Tibial nerve (tissue), 4 donors: ENCODE measurements at regions not wholly inside any gene's neighbourhood (a gene's known extent, or its start where the extent isn't known, plus 50 kb on each side); places are given as distances from the start of the nearest gene placed in this dataset.

ENCODE experiments used
- DNase-seq, 2 donors: peaks; one replicate each; pipeline ENCODE4 v3.0.0-alpha.2; 2019; ENCODE audit warnings: low spot score in 2 of 2
- H3K27ac ChIP-seq, 4 donors: fragments of 200-600 bp; sonication (generic) in 3 of 4; one replicate each; pipeline ENCODE4 v1.5.1; 2017 to 2019; ENCODE audit warnings: mild to moderate bottlenecking in 1 of 4
- H3K27me3 ChIP-seq, 2 donors: fragments of 200-600 bp; sonication (generic) in 1 of 2; one replicate each; pipeline versions ENCODE4 v1.5.1 to v1.6.0; 2017 to 2019
- H3K36me3 ChIP-seq, 3 donors: fragments of 200-600 bp; sonication (generic); one replicate each; pipeline ENCODE4 v1.5.1; 2018 to 2019
- H3K4me1 ChIP-seq, 4 donors: fragments of 200-600 bp; sonication (generic) in 3 of 4; one replicate each; pipeline ENCODE4 v1.5.1; 2017 to 2019
- H3K4me3 ChIP-seq, 4 donors: fragments of 200-600 bp; sonication (generic) in 3 of 4; one replicate each; pipeline ENCODE4 v1.5.1; 2017 to 2019; ENCODE audit warnings: mild to moderate bottlenecking in 1 of 4, moderate library complexity in 1 of 4
- H3K9me3 ChIP-seq, 4 donors: fragments of 200-600 bp; sonication (generic) in 3 of 4; one replicate each; pipeline ENCODE4 v1.5.1; 2017 to 2019
- CTCF ChIP-seq, 5 experiments: fragments of 200-600 bp in 3 of 5; fragments of 450-650 bp in 2 of 5; sonication (generic) in 3 of 5; IDR thresholded peaks; one replicate each; pipeline ENCODE4 v1.5.1; 2016 to 2019; ENCODE audit warnings: antibody characterized with exemption in 5 of 5, mild to moderate bottlenecking in 3 of 5, moderate library complexity in 2 of 5
- EP300 ChIP-seq, 2 donors: sonication (generic); formaldehyde crosslinking; IDR thresholded peaks; one replicate each; pipeline ENCODE4 v1.6.1; 2017; ENCODE audit warnings: antibody characterized with exemption in 2 of 2, mild to moderate bottlenecking in 1 of 2
- POLR2A ChIP-seq, 2 donors: fragments of 450-650 bp; IDR thresholded peaks; one replicate each; pipeline ENCODE4 v1.6.1; 2017; ENCODE audit warnings: antibody characterized with exemption in 2 of 2, mild to moderate bottlenecking in 2 of 2, moderate library complexity in 2 of 2
- WGBS, 2 donors: methylation state at CpG; one replicate each; pipeline ENCODE4 v1.1.5; 2018; 5-methylcytosine and 5-hydroxymethylcytosine counted together

- Histone ChIP-seq H3K36me3 (no peaks in the 10 kb centered on the region), H3K4me1 (no peaks in the 10 kb centered on the region), H3K27me3 (no peaks in the 10 kb centered on the region), H3K9me3 (peaks cover 0 to 7% (median 0%) of the 10 kb centered on the region in 4 donors), H3K27ac (no peak overlapping the region), H3K4me3 (no peak overlapping the region)
- no peak for TF ChIP-seq POLR2A (IDR thresholded peaks at IDR 0.05)
- no peak for TF ChIP-seq CTCF (IDR thresholded peaks at IDR 0.05)
- no peak for TF ChIP-seq EP300 (IDR thresholded peaks at IDR 0.05)
- no peak for DNase-seq
These were observed 67.8 kb downstream of the GP2 start for GRCh38 chr16:20259541-20259940.

- no peak overlapping the region for H3K4me3 ChIP-seq
- no peak for TF ChIP-seq CTCF (IDR thresholded peaks at IDR 0.05)
- TF ChIP-seq EP300 (IDR thresholded peaks at IDR 0.05): no peak
- TF ChIP-seq POLR2A (IDR thresholded peaks at IDR 0.05): no peak
- H3K36me3 ChIP-seq: no peaks in the 10 kb centered on the region
- 65 to 76% methylated on average over 3 of the region's 3 CpGs for WGBS, 2 donors
- H3K4me1 ChIP-seq: no peaks in the 10 kb centered on the region
- no peaks in the 10 kb centered on the region for H3K27me3 ChIP-seq
- DNase-seq: no peak
- H3K9me3 ChIP-seq: peaks cover 0 to 7% (median 0%) of the 10 kb centered on the region in 4 donors
- no peak overlapping the region for H3K27ac ChIP-seq
These were observed 70.1 kb downstream of the GP2 start for GRCh38 chr16:20257234-20257633.

GRCh38 chr16:20255002-20255401 lies 72.3 kb downstream of the GP2 start:
- H3K27ac ChIP-seq: no peak overlapping the region
- WGBS, 2 donors: 65 to 79% methylated on average over 1 of the region's 1 CpG
- no peak for TF ChIP-seq EP300 (IDR thresholded peaks at IDR 0.05)
- TF ChIP-seq POLR2A (IDR thresholded peaks at IDR 0.05): no peak
- no peak for TF ChIP-seq CTCF (IDR thresholded peaks at IDR 0.05)

GRCh38 chr16:20253825-20254224 lies 73.5 kb downstream of the GP2 start:
- no peaks in the 10 kb centered on the region for H3K4me1 ChIP-seq
- H3K36me3 ChIP-seq: no peaks in the 10 kb centered on the region
- no peak for DNase-seq
- H3K9me3 ChIP-seq: peaks cover 0 to under 1% (median 0%) of the 10 kb centered on the region in 4 donors
- no peak overlapping the region for H3K4me3 ChIP-seq
- WGBS, 2 donors: 57 to 71% methylated on average over 2 of the region's 2 CpGs
- no peak overlapping the region for H3K27ac ChIP-seq
- TF ChIP-seq CTCF (IDR thresholded peaks at IDR 0.05) (no peak), POLR2A (IDR thresholded peaks at IDR 0.05) (no peak), EP300 (IDR thresholded peaks at IDR 0.05) (no peak)
- H3K27me3 ChIP-seq: no peaks in the 10 kb centered on the region

More at GRCh38 chr16:20255002-20255401, 72.3 kb downstream of the GP2 start:
- peaks cover 0 to 7% (median 0%) of the 10 kb centered on the region in 4 donors for H3K9me3 ChIP-seq
- no peak overlapping the region for H3K4me3 ChIP-seq
- DNase-seq: no peak
- H3K36me3 ChIP-seq: no peaks in the 10 kb centered on the region
- H3K4me1 ChIP-seq: no peaks in the 10 kb centered on the region
- H3K27me3 ChIP-seq: no peaks in the 10 kb centered on the region

GRCh38 chr16:20249211-20249610 lies 78.1 kb downstream of the GP2 start:
- 33 to 44% methylated on average over 1 of the region's 1 CpG for WGBS, 2 donors
- H3K4me1 ChIP-seq: no peaks in the 10 kb centered on the region
- no peak for DNase-seq
- H3K4me3 ChIP-seq: no peak overlapping the region
- no peaks in the 10 kb centered on the region for H3K36me3 ChIP-seq
- no peaks in the 10 kb centered on the region for H3K27me3 ChIP-seq
- TF ChIP-seq CTCF (IDR thresholded peaks at IDR 0.05) (no peak), POLR2A (IDR thresholded peaks at IDR 0.05) (no peak), EP300 (IDR thresholded peaks at IDR 0.05) (no peak)
- H3K27ac ChIP-seq: no peak overlapping the region
- H3K9me3 ChIP-seq: no peaks in the 10 kb centered on the region
